OCI-LY3 (cell line): ENCODE measurements at regions not wholly inside any gene's neighbourhood (a gene's known extent, or its start where the extent isn't known, plus 50 kb on each side); places are given as distances from the start of the nearest gene placed in this dataset.
"Not testable (repeated sequence)": the region's sequence is repeated elsewhere in the genome, so short reads cannot be mapped to it uniquely, and the experiment has no call there.

Experiments used
- H2AFZ ChIP-seq: fragments of 200-600, 300-600 bp; shearing (Covaris generic); 2 replicates; pipeline ENCODE4 v1.6.0; 2014; ENCODE audit warnings: antibody characterized with exemption, low read depth, low read length
- H3K27ac ChIP-seq: fragments of 200-600, 300-600 bp; sonication (generic); 2 replicates; pipeline ENCODE4 v1.5.1; 2014; ENCODE audit warnings: mild to moderate bottlenecking, low read length, moderate library complexity, mixed read lengths
- H3K27me3 ChIP-seq: fragments of 200-600, 300-600 bp; sonication (generic); 2 replicates; pipeline ENCODE4 v1.6.1; 2014; ENCODE audit warnings: low read depth, low read length, mixed read lengths
- H3K36me3 ChIP-seq: fragments of 200-600, 300-600 bp; sonication (generic); replicated peaks from 2 replicates; pipeline ENCODE3; 2014; ENCODE audit warnings: low read depth, low read length, mixed read lengths
- H3K4me1 ChIP-seq: fragments of 300-600, 200-600 bp; sonication (generic); 2 replicates; pipeline ENCODE4 v1.6.1; 2014; ENCODE audit warnings: low read length, mixed read lengths
- H3K4me2 ChIP-seq: fragments of 200-600, 300-600 bp; sonication (generic); 2 replicates; pipeline ENCODE4 v1.6.1; 2014; ENCODE audit warnings: low read length, mixed read lengths
- H3K4me3 ChIP-seq: fragments of 300-600, 200-600 bp; sonication (generic); 2 replicates; pipeline ENCODE4 v1.5.1; 2014; ENCODE audit warnings: antibody characterized with exemption, mild to moderate bottlenecking, low read length, moderate library complexity
- H3K79me2 ChIP-seq: fragments of 300-600, 200-600 bp; shearing (Covaris generic); 2 replicates; pipeline ENCODE4 v1.6.1; 2014; ENCODE audit warnings: mild to moderate bottlenecking, low read length, mixed read lengths
- H3K9ac ChIP-seq: fragments of 300-600, 200-600 bp; shearing (Covaris generic); 2 replicates; pipeline ENCODE4 v1.6.0; 2014; ENCODE audit warnings: mild to moderate bottlenecking, low read length, moderate library complexity
- H3K9me3 ChIP-seq: fragments of 200-600, 300-600 bp; shearing (Covaris generic); 2 replicates; pipeline ENCODE4 v1.6.1; 2014; ENCODE audit warnings: low read length, mixed read lengths; ENCODE audit not compliant: insufficient read depth
- H4K20me1 ChIP-seq: fragments of 200-600, 300-600 bp; sonication (generic); 2 replicates; pipeline ENCODE4 v1.6.1; 2016; ENCODE audit warnings: low read length, mixed read lengths; ENCODE audit not compliant: insufficient read depth
- EZH2phosphoT487 ChIP-seq: fragments of 200-600 bp; shearing (Covaris generic); IDR thresholded peaks from 2 replicates; pipeline ENCODE4 v1.6.1; 2018; ENCODE audit warnings: antibody characterized with exemption, mixed run types, low read depth
- TF ChIP-seq, protein P1 (sequence below): fragments of 200-600, 300-600 bp; sonication (generic); IDR thresholded peaks from 2 replicates; pipeline ENCODE4 v1.5.1; 2014; ENCODE audit warnings: antibody characterized with exemption, low read length, low read depth

- H3K4me2 ChIP-seq = no peak overlapping the region
- no peak overlapping the region for H3K27ac ChIP-seq
- peaks cover 10% of the 10 kb centered on the region for H3K36me3 ChIP-seq
Observed at GRCh38 chrY:7288611-7289010, 377.1 kb upstream of the AMELY start.

GRCh38 chrY:7287963-7288362 lies 376.4 kb upstream of the AMELY start:
- not testable (repeated sequence) for H3K9me3 ChIP-seq, H3K4me3 ChIP-seq, H2AFZ ChIP-seq, H3K4me2 ChIP-seq, H3K9ac ChIP-seq, H3K27ac ChIP-seq, H3K27me3 ChIP-seq
- peaks cover 11% of the 10 kb centered on the region for H3K36me3 ChIP-seq
- H4K20me1 ChIP-seq = peaks cover 25% of the 10 kb centered on the region
- peaks cover 13% of the 10 kb centered on the region for H3K4me1 ChIP-seq
- H3K79me2 ChIP-seq = peaks cover 94% of the 10 kb centered on the region

More at GRCh38 chrY:7288611-7289010, 377.1 kb upstream of the AMELY start:
- no peak overlapping the region for H3K4me3 ChIP-seq
- H2AFZ ChIP-seq = no peak overlapping the region
- TF ChIP-seq EZH2phosphoT487 = no peak
- TF ChIP-seq, protein P1, sequence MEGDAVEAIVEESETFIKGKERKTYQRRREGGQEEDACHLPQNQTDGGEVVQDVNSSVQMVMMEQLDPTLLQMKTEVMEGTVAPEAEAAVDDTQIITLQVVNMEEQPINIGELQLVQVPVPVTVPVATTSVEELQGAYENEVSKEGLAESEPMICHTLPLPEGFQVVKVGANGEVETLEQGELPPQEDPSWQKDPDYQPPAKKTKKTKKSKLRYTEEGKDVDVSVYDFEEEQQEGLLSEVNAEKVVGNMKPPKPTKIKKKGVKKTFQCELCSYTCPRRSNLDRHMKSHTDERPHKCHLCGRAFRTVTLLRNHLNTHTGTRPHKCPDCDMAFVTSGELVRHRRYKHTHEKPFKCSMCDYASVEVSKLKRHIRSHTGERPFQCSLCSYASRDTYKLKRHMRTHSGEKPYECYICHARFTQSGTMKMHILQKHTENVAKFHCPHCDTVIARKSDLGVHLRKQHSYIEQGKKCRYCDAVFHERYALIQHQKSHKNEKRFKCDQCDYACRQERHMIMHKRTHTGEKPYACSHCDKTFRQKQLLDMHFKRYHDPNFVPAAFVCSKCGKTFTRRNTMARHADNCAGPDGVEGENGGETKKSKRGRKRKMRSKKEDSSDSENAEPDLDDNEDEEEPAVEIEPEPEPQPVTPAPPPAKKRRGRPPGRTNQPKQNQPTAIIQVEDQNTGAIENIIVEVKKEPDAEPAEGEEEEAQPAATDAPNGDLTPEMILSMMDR = no peak
- H3K4me1 ChIP-seq = peaks cover 13% of the 10 kb centered on the region
- no peaks in the 10 kb centered on the region for H3K9me3 ChIP-seq
- no peak overlapping the region for H3K9ac ChIP-seq
- peaks cover 94% of the 10 kb centered on the region for H3K79me2 ChIP-seq
- H3K27me3 ChIP-seq = no peaks in the 10 kb centered on the region
- H4K20me1 ChIP-seq = peaks cover 19% of the 10 kb centered on the region

- no peaks in the 10 kb centered on the region for H3K9me3 ChIP-seq
- H3K36me3 ChIP-seq = peaks cover 8% of the 10 kb centered on the region
- H3K9ac ChIP-seq = no peak overlapping the region
- no peak overlapping the region for H3K4me3 ChIP-seq
- no peaks in the 10 kb centered on the region for H3K27me3 ChIP-seq
- H3K27ac ChIP-seq = no peak overlapping the region
- peaks cover 94% of the 10 kb centered on the region for H3K79me2 ChIP-seq
- TF ChIP-seq, protein P1 = no peak
- TF ChIP-seq EZH2phosphoT487 = no peak
- peaks cover 7% of the 10 kb centered on the region for H3K4me1 ChIP-seq
- H4K20me1 ChIP-seq = peaks cover 26% of the 10 kb centered on the region
- H3K4me2 ChIP-seq = no peak overlapping the region
- no peak overlapping the region for H2AFZ ChIP-seq
Observed at GRCh38 chrY:7285388-7285787, 373.8 kb upstream of the AMELY start.

DNA sequence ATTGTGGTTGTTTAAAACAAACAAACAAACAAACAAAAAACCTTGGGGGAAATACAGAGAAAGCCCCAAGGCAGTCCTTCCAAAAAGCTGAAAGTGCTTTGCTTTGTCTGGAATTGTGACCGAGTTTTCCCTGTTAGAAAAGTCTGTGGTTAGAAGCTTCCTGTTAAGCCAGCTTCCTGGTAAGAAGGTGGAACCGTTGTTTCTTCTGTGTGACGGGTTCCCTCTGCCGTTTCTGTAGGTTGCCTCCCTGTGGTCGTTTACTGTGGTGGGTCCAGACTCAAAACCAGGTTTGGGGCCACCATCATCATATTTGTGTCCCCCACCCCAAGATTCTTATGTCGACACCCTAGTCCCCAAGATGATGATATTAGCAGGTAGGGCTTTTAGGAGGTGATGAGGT lies 371.4 kb upstream of the AMELY start:
- Histone ChIP-seq H3K4me2 (no peak overlapping the region), H2AFZ (no peak overlapping the region), H3K4me3 (no peak overlapping the region), H3K27me3 (no peaks in the 10 kb centered on the region), H3K27ac (no peak overlapping the region), H3K9me3 (no peaks in the 10 kb centered on the region), H3K36me3 (peaks cover 8% of the 10 kb centered on the region), H3K79me2 (peaks cover 94% of the 10 kb centered on the region), H3K9ac (no peak overlapping the region), H4K20me1 (peaks cover 39% of the 10 kb centered on the region), H3K4me1 (peaks cover 5% of the 10 kb centered on the region)
- TF ChIP-seq, protein P1 = no peak
- no peak for TF ChIP-seq EZH2phosphoT487

DNA sequence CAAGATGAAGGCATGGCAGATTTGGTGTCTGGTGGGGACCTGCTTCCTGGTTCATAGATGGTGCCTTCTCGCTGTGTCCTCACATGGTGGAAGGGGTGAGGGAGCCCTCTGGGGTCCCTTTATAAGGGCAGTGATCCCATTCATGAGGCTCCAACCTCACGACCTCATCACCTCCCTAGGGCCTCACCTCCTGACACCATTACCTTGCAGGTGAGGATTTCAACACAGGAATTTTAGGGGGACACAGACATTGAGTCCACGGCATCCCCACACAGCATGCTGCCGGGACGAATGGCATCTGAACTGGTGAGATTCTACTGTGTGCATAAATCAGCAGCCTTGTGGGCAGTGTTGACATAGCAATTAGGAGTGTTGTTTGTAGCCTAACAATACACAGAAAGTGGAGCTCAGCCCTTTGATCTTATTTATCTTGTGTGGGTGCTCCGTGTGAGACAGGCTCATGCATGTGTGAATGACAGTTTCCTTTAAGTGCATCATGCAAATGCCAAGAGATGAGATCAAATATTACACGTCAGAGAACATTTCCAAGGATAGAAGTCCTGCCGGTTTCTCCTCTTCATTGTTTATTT lies 368.7 kb upstream of the AMELY start:
- not testable (repeated sequence) for H3K9ac ChIP-seq, H3K4me3 ChIP-seq, H3K27ac ChIP-seq, H2AFZ ChIP-seq, H3K4me2 ChIP-seq, H3K27me3 ChIP-seq, H3K9me3 ChIP-seq, H3K36me3 ChIP-seq
- Histone ChIP-seq H3K4me1 (peaks cover 23% of the 10 kb centered on the region), H4K20me1 (peaks cover 64% of the 10 kb centered on the region), H3K79me2 (peaks cover 100% of the 10 kb centered on the region)
